HG02798 (cell line): ENCODE measurements at regions not wholly inside any gene's neighbourhood (a gene's known extent, or its start where the extent isn't known, plus 50 kb on each side); places are given as distances from the start of the nearest gene placed in this dataset.
"Not testable (repeated sequence)": the region's sequence is repeated elsewhere in the genome, so short reads cannot be mapped to it uniquely, and the experiment has no call there.

Experiments used
- ATAC-seq: cut with Tn5 transposase; IDR thresholded peaks from one replicate; pipeline ENCODE4 v1.9.1; 2021; ENCODE audit warnings: mild to moderate bottlenecking; ENCODE audit not compliant: unreplicated experiment, poor library complexity

GRCh38 chr3:25166016-25166415, 262.0 kb upstream of the RARB start:
- ATAC-seq, result no peak

- no peak for ATAC-seq
Measured at GRCh38 chr3:25169151-25169550, 258.9 kb upstream of the RARB start.

GRCh38 chr3:25170021-25170420, 258.0 kb upstream of the RARB start:
- no peak for ATAC-seq

GRCh38 chr3:25171118-25171807, 256.8 kb upstream of the RARB start:
- no peak for ATAC-seq

GRCh38 chr3:25171897-25172296, 256.2 kb upstream of the RARB start:
- ATAC-seq, result no peak

GRCh38 chr3:25173606-25174005, 254.5 kb upstream of the RARB start:
- ATAC-seq, result no peak

- ATAC-seq, result no peak
Measured at GRCh38 chr3:25174251-25174650, 253.8 kb upstream of the RARB start.

- no peak for ATAC-seq
Measured at GRCh38 chr3:25177041-25177440, 251.0 kb upstream of the RARB start.

- no peak for ATAC-seq
Measured at GRCh38 chr3:25178672-25179071, 249.4 kb upstream of the RARB start.

- no peak for ATAC-seq
Measured at GRCh38 chr3:25181096-25181495, 247.0 kb upstream of the RARB start.

GRCh38 chr3:25182794-25183193, 245.3 kb upstream of the RARB start:
- no peak for ATAC-seq

GRCh38 chr3:25184641-25185250, 243.3 kb upstream of the RARB start:
- ATAC-seq, result no peak

- no peak for ATAC-seq
Measured at GRCh38 chr3:25191673-25192072, 236.4 kb upstream of the RARB start.

- not testable (repeated sequence) for ATAC-seq
Measured at GRCh38 chr3:25199567-25199966, 228.5 kb upstream of the RARB start.

- ATAC-seq, result no peak
Measured at GRCh38 chr3:25212736-25213135, 215.3 kb upstream of the RARB start.

GRCh38 chr3:25214034-25214433, 214.0 kb upstream of the RARB start:
- ATAC-seq, result no peak

- ATAC-seq, result no peak
Measured at GRCh38 chr3:25218362-25218761, 209.7 kb upstream of the RARB start.

GRCh38 chr3:25226747-25227146, 201.3 kb upstream of the RARB start:
- no peak for ATAC-seq

GRCh38 chr3:25229586-25229985, 198.5 kb upstream of the RARB start:
- no peak for ATAC-seq

GRCh38 chr3:25235031-25235430, 193.0 kb upstream of the RARB start:
- no peak for ATAC-seq

GRCh38 chr3:25235466-25235865, 192.6 kb upstream of the RARB start:
- ATAC-seq, result no peak

- ATAC-seq, result no peak
Measured at GRCh38 chr3:25237602-25238001, 190.5 kb upstream of the RARB start.
